Hepatocyte (in vitro differentiated cells): ENCODE measurements at regions not wholly inside any gene's neighbourhood (a gene's known extent, or its start where the extent isn't known, plus 50 kb on each side); places are given as distances from the start of the nearest gene placed in this dataset.

Experiments used
- DNase-seq: peaks from one replicate; pipeline ENCODE4 v3.0.0-alpha.2; 2016; ENCODE audit warnings: low spot score
- H2AFZ ChIP-seq: fragments of 200-600 bp; sonication (generic); 2 replicates; pipeline ENCODE4 v1.6.0; 2016; ENCODE audit warnings: antibody characterized with exemption, mild to moderate bottlenecking
- H3K27ac ChIP-seq: fragments of 200-600 bp; sonication (generic); 2 replicates; pipeline ENCODE4 v1.5.1; 2016; ENCODE audit warnings: mild to moderate bottlenecking
- H3K27me3 ChIP-seq: fragments of 200-600 bp; sonication (generic); 2 replicates; pipeline ENCODE4 v1.6.1; 2016
- H3K36me3 ChIP-seq: fragments of 200-600 bp; sonication (generic); replicated peaks from 2 replicates; pipeline ENCODE4 v1.5.1; 2016; ENCODE audit warnings: low read depth; ENCODE audit not compliant: insufficient read depth
- H3K4me1 ChIP-seq: fragments of 200-600 bp; sonication (generic); 2 replicates; pipeline ENCODE4 v1.5.1; 2016; ENCODE audit warnings: mild to moderate bottlenecking, moderate library complexity; ENCODE audit not compliant: insufficient read depth
- H3K4me2 ChIP-seq: fragments of 200-600 bp; sonication (generic); 2 replicates; pipeline ENCODE4 v1.6.0; 2016
- H3K4me3 ChIP-seq: fragments of 200-600 bp; sonication (generic); 2 replicates; pipeline ENCODE4 v1.5.1; 2016; ENCODE audit warnings: mild to moderate bottlenecking
- H3K79me2 ChIP-seq: fragments of 200-600 bp; sonication (generic); 2 replicates; pipeline ENCODE4 v1.6.0; 2017; ENCODE audit warnings: mild to moderate bottlenecking
- H3K9me2 ChIP-seq: fragments of 200-600 bp; sonication (generic); replicated peaks from 2 replicates; pipeline ENCODE4 v1.6.0; 2017; ENCODE audit warnings: mild to moderate bottlenecking; ENCODE audit not compliant: insufficient read depth
- H3K9me3 ChIP-seq: fragments of 200-600 bp; sonication (generic); 2 replicates; pipeline ENCODE4 v1.5.1; 2016; ENCODE audit warnings: low read depth, mild to moderate bottlenecking
- H4K20me1 ChIP-seq: fragments of 200-600 bp; sonication (generic); 2 replicates; pipeline ENCODE4 v1.6.0; 2016; ENCODE audit warnings: mild to moderate bottlenecking; ENCODE audit not compliant: insufficient read depth, poor library complexity, severe bottlenecking
- CTCF ChIP-seq: fragments of 200-600 bp; sonication (generic); IDR thresholded peaks from 2 replicates; pipeline ENCODE4 v1.5.1; 2016; ENCODE audit warnings: antibody characterized with exemption, mild to moderate bottlenecking; ENCODE audit not compliant: poor library complexity
- EZH2 ChIP-seq: fragments of 200-600 bp; sonication (generic); IDR thresholded peaks from 2 replicates; pipeline ENCODE4 v1.6.1; 2016; ENCODE audit warnings: antibody characterized with exemption, mild to moderate bottlenecking, borderline replicate concordance
- EZH2phosphoT487 ChIP-seq: fragments of 200-600 bp; sonication (generic); IDR thresholded peaks from one replicate; pipeline ENCODE4 v1.6.1; 2018; ENCODE audit warnings: antibody characterized with exemption, mild to moderate bottlenecking, low read depth, moderate library complexity; ENCODE audit not compliant: unreplicated experiment, severe bottlenecking
- WGBS: methylation state at CpG from one replicate; pipeline ENCODE4 v1.1.6; 2016; ENCODE audit warnings: low lambda C conversion rate; ENCODE audit errors: missing lambda C conversion rate; 5-methylcytosine and 5-hydroxymethylcytosine counted together

GRCh38 chr2:163291790-163292189 is 444.0 kb downstream of the FIGN start:
- WGBS = 85% methylated on average over 6 of the region's 6 CpGs
- TF ChIP-seq EZH2phosphoT487 (no peak), CTCF (no peak)

DNA sequence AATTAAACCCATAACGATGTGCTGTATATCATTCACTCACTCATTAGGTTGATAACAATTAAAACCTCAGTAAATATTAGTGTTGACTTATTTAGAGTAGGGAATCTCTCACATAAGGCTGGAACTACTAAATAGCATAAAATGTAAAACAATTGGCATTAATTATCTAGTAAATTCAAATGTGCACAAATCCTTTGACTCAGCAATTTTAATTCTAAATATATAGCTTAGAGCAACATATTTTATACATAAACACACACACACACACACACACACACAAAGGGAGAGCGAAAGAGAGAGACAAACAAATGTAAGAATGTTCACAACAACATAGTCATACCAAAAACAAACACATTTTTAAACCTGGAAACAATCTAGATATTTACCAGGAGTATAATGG is 443.1 kb upstream of the KCNH7 start:
- Histone ChIP-seq H3K9me2 (no peaks in the 10 kb centered on the region), H3K36me3 (no peaks in the 10 kb centered on the region), H2AFZ (no peak overlapping the region), H3K4me2 (no peak overlapping the region), H3K9me3 (no peaks in the 10 kb centered on the region), H3K4me1 (no peaks in the 10 kb centered on the region), H3K79me2 (no peaks in the 10 kb centered on the region), H3K27ac (no peak overlapping the region), H4K20me1 (no peaks in the 10 kb centered on the region), H3K27me3 (no peaks in the 10 kb centered on the region), H3K4me3 (no peak overlapping the region)
- DNase-seq = no peak
- 91% methylated on average over 2 of the region's 2 CpGs for WGBS
- no peak for TF ChIP-seq CTCF
- no peak for TF ChIP-seq EZH2
- TF ChIP-seq EZH2phosphoT487 = no peak

More at GRCh38 chr2:163291790-163292189, 444.0 kb downstream of the FIGN start:
- no peaks in the 10 kb centered on the region for H3K4me1 ChIP-seq
- no peaks in the 10 kb centered on the region for H3K79me2 ChIP-seq
- H3K27ac ChIP-seq = no peak overlapping the region
- H2AFZ ChIP-seq = no peak overlapping the region
- no peak overlapping the region for H3K4me3 ChIP-seq
- H3K27me3 ChIP-seq = no peaks in the 10 kb centered on the region
- no peaks in the 10 kb centered on the region for H3K36me3 ChIP-seq
- no peaks in the 10 kb centered on the region for H3K9me2 ChIP-seq
- H3K9me3 ChIP-seq = no peaks in the 10 kb centered on the region
- no peaks in the 10 kb centered on the region for H4K20me1 ChIP-seq
- DNase-seq = no peak
- H3K4me2 ChIP-seq = no peak overlapping the region

DNA sequence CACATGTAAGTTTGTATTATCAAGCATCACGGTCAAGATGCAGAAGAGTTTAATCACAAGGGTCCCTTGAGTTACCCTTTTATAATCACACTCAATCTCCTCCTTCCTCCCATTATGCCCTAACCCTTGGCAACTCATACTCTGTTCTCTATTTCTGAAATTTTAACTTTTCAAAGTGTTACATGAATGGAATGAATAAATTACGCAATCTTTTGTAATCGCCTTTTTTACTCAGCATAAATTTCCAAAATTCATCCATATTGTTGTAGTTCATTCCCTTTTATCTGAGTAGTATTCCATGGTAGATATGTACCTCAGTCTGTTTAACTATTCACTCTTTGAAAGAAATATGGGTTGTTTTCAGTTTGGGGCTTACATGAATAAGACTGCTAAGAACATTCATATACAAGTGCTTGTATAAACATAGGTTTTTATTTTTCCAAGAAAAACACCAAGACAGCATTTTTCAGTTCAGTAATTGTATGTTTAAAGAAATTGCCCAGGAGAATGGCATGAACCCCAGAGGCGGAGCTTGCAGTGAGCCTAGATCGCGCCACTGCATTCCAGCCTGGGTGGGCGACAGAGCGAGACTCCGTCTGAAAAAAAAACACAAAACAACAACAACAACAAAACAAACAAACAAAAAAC is 430.9 kb upstream of the KCNH7 start:
- no peaks in the 10 kb centered on the region for H3K27me3 ChIP-seq
- no peak overlapping the region for H3K4me2 ChIP-seq
- no peaks in the 10 kb centered on the region for H3K9me2 ChIP-seq
- H3K4me1 ChIP-seq = no peaks in the 10 kb centered on the region
- no peak for DNase-seq
- TF ChIP-seq CTCF (no peak), EZH2 (no peak), EZH2phosphoT487 (no peak)
- H3K4me3 ChIP-seq = no peak overlapping the region
- H3K9me3 ChIP-seq = peaks cover 8% of the 10 kb centered on the region
- no peaks in the 10 kb centered on the region for H4K20me1 ChIP-seq
- H3K79me2 ChIP-seq = no peaks in the 10 kb centered on the region
- no peaks in the 10 kb centered on the region for H3K36me3 ChIP-seq
- H3K27ac ChIP-seq = no peak overlapping the region
- WGBS = 94% methylated on average over 9 of the region's 9 CpGs
- no peak overlapping the region for H2AFZ ChIP-seq
